Gastrocnemius medialis (tissue), 4 donors: ENCODE measurements at regions not wholly inside any gene's neighbourhood (a gene's known extent, or its start where the extent isn't known, plus 50 kb on each side); places are given as distances from the start of the nearest gene placed in this dataset.

Source experiments
- ATAC-seq, 2 donors: fragments of 150-250 bp; one replicate each; pipeline ENCODE4 v1.9.1; 2016
- DNase-seq, 2 donors: peaks; one replicate each; pipeline ENCODE4 v3.0.0-alpha.2; 2019
- H3K27ac ChIP-seq, 4 donors: fragments of 200-600 bp; sonication (generic); 1 replicate in 1 of 4; 2 replicates in 3 of 4; pipeline ENCODE4 v1.5.1; 2016 to 2018; ENCODE audit warnings: mild to moderate bottlenecking in 2 of 4, moderate library complexity in 1 of 4
- H3K27me3 ChIP-seq, 3 donors: fragments of 200-600 bp; sonication (generic) in 2 of 3; 1 replicate in 1 of 3; 2 replicates in 2 of 3; pipeline versions ENCODE4 v1.5.1 to v1.6.0; 2016 to 2019; ENCODE audit warnings: mild to moderate bottlenecking in 1 of 3, moderate library complexity in 1 of 3
- H3K36me3 ChIP-seq, 2 donors: fragments of 200-600 bp; sonication (generic) in 1 of 2; one replicate each; pipeline ENCODE4 v1.5.1; 2017 to 2018
- H3K4me1 ChIP-seq, 2 donors: fragments of 200-600 bp; sonication (generic) in 1 of 2; one replicate each; pipeline ENCODE4 v1.5.1; 2016 to 2017; ENCODE audit warnings: mild to moderate bottlenecking in 2 of 2
- H3K4me3 ChIP-seq, 4 donors: fragments of 200-600 bp; sonication (generic) in 3 of 4; 1 replicate in 1 of 4; 2 replicates in 3 of 4; pipeline ENCODE4 v1.5.1; 2016 to 2019; ENCODE audit warnings: mild to moderate bottlenecking in 2 of 4
- H3K9me3 ChIP-seq, 3 donors: fragments of 200-600 bp; sonication (generic) in 2 of 3; 1 replicate in 1 of 3; 2 replicates in 2 of 3; pipeline ENCODE4 v1.5.1; 2016 to 2019
- POLR2A ChIP-seq, 2 donors: fragments of 450-650 bp; IDR thresholded peaks; one replicate each; pipeline ENCODE4 v1.6.1; 2017; ENCODE audit warnings: antibody characterized with exemption in 2 of 2, mild to moderate bottlenecking in 2 of 2, moderate library complexity in 2 of 2
- in situ Hi-C, 4 donors: fragments of 200-750 bp; cut with MboI; loops; one replicate each; pipeline versions ENCODE4 v1.15.0 to v1.8.0; 2017; ENCODE audit warnings: low sequenced_read_pairs in 4 of 4
- intact Hi-C: fragments of 100-400 bp; cut with DNase I; formaldehyde crosslinking; loops from one replicate; pipeline ENCODE4 v1.15.1; 2023; ENCODE audit warnings: low total_unique reads
- TF ChIP-seq, protein P1 (sequence below), 5 experiments: fragments of 450-650 bp in 3 of 5; fragments of 200-600 bp in 2 of 5; sonication (generic) in 2 of 5; IDR thresholded peaks in 4 of 5; conservative IDR thresholded peaks in 1 of 5; 1 replicate in 4 of 5; 2 replicates in 1 of 5; pipeline ENCODE4 v1.5.1; 2016 to 2019; ENCODE audit warnings: antibody characterized with exemption in 5 of 5, mild to moderate bottlenecking in 3 of 5, moderate library complexity in 3 of 5

DNA sequence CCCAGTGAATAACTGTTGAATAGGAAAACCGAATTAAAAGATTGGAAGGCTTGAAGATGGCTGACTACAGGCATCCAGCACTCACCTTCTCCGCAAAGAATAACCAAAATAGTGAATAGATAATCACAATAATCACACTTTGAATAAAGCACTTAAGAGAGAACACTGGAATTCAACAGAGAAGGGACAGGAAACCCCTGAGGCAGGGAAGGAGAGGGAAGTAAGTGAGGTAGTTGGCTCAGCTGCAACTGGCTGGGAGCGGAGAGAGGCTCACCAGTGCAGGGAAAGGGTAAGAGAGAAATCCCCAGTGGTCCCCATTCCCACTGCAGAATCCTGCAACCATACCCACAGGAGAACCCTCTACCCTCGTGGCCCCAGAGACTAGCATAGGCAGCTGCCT is 246.6 kb upstream of the NCKAP5 start:
- intact Hi-C loops = no loop called here
- ATAC-seq (no peak), DNase-seq (no peak)
- no peaks in the 10 kb centered on the region for H3K27me3 ChIP-seq
- H3K4me1 ChIP-seq = no peaks in the 10 kb centered on the region
- in situ Hi-C loops = no loop called here
- TF ChIP-seq, protein P1, sequence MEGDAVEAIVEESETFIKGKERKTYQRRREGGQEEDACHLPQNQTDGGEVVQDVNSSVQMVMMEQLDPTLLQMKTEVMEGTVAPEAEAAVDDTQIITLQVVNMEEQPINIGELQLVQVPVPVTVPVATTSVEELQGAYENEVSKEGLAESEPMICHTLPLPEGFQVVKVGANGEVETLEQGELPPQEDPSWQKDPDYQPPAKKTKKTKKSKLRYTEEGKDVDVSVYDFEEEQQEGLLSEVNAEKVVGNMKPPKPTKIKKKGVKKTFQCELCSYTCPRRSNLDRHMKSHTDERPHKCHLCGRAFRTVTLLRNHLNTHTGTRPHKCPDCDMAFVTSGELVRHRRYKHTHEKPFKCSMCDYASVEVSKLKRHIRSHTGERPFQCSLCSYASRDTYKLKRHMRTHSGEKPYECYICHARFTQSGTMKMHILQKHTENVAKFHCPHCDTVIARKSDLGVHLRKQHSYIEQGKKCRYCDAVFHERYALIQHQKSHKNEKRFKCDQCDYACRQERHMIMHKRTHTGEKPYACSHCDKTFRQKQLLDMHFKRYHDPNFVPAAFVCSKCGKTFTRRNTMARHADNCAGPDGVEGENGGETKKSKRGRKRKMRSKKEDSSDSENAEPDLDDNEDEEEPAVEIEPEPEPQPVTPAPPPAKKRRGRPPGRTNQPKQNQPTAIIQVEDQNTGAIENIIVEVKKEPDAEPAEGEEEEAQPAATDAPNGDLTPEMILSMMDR (IDR thresholded peaks at IDR 0.05 in 4 of 5, conservative IDR thresholded peaks at IDR 0.05 in 1 of 5) = no peak
- no peak for TF ChIP-seq POLR2A (IDR thresholded peaks at IDR 0.05)
- H3K27ac ChIP-seq = no peak overlapping the region
- H3K9me3 ChIP-seq = no peaks in the 10 kb centered on the region
- no peak overlapping the region for H3K4me3 ChIP-seq
- no peaks in the 10 kb centered on the region for H3K36me3 ChIP-seq

DNA sequence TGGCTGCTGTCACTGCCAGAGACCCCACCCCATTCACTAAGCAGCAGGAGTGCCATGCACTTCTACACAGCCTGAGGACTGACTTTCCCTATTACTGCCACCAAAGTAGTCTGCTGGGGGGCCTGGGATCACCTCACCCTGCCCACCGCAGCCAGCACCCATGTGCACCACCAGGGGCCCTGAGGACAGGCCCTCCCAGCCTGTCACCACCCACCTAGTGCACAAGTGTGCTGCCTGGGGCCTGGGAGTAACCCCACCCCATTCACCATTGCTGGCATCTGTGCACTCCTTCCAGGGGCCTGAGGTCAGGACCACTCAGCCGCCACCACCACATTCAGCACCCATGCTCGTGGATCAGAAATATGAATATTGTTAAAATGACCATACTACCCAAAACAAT is 247.8 kb upstream of the NCKAP5 start:
- H3K36me3 ChIP-seq = no peaks in the 10 kb centered on the region
- no peak overlapping the region for H3K4me3 ChIP-seq
- in situ Hi-C loops = no loop called here

DNA sequence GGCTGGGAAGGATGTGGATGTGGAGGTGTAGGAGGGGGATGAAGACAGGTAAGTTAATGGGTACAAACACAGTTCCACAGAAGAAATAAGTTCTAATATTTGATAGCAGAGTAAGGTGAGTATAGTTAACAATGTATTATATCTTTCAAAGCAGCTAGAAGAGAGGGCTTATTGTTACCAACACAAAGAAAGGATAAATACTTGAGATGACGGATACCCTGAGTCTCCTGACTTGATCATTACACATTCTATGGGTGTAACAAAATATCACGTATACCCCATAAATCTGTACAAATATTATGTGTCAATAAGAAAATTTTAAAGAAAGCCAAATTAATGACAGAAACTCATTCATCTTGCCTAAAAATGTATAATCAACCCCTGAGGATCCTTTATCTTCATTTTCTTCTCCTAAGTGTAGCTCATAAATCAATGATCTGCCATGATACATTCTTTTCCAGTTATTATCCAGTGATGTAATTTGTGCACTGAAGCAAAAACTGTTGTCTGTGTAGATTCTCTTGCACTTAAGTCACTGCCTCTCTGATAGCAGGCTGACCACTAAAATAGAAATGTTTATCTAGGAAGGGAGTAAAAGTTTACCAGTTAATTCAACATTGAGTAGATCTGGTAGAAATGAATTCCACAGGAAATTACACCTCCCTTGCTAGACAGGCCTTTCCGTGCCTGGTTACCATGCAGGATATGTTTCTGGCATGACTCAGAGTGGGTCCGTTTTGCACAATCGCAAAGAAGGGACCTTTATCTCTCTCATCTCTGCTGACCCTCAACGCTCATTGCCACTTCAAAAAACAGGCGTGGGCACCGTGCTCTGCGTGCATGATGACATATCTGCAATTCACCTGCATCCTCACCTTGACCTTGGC is 249.7 kb upstream of the NCKAP5 start:
- TF ChIP-seq POLR2A (IDR thresholded peaks at IDR 0.05) = no peak
- TF ChIP-seq, protein P1 (IDR thresholded peaks at IDR 0.05 in 4 of 5, conservative IDR thresholded peaks at IDR 0.05 in 1 of 5) = no peak
- DNase-seq = no peak
- no peaks in the 10 kb centered on the region for H3K27me3 ChIP-seq
- H3K4me1 ChIP-seq = no peaks in the 10 kb centered on the region
- no peak for ATAC-seq
- H3K36me3 ChIP-seq = no peaks in the 10 kb centered on the region
- in situ Hi-C loops = no loop called here
- H3K27ac ChIP-seq = no peak overlapping the region
- intact Hi-C loops = no loop called here
- H3K9me3 ChIP-seq = no peaks in the 10 kb centered on the region
- H3K4me3 ChIP-seq = no peak overlapping the region

More for the DNA sequence above, 247.8 kb upstream of the NCKAP5 start:
- no peaks in the 10 kb centered on the region for H3K27me3 ChIP-seq
- no peaks in the 10 kb centered on the region for H3K4me1 ChIP-seq
- H3K27ac ChIP-seq = no peak overlapping the region
- H3K9me3 ChIP-seq = no peaks in the 10 kb centered on the region
- no peak for ATAC-seq
- intact Hi-C loops = no loop called here
- no peak for DNase-seq
- TF ChIP-seq POLR2A (IDR thresholded peaks at IDR 0.05) = no peak

DNA sequence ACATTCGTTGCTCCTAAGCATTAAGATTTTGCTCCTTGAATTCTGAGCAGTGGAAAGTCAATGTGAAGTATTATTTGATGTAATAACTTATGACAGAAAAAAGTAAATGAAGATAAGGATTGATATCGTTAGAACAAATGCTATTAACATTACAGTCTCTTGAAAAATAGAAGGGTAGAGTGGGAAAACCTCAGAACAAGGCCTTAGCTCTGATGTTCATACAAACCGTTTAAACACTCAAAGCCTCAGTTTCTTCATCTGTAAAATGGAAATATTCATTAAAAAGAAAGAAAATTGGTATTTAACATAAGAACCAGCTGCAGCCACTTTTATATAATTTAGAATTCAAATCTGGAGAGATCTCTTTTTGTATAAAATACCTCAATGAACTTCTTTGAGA is 250.4 kb upstream of the NCKAP5 start:
- Histone ChIP-seq H3K36me3 (no peaks in the 10 kb centered on the region), H3K4me1 (no peaks in the 10 kb centered on the region), H3K27me3 (no peaks in the 10 kb centered on the region), H3K4me3 (no peak overlapping the region), H3K9me3 (no peaks in the 10 kb centered on the region), H3K27ac (no peak overlapping the region)
- intact Hi-C loops = no loop called here
- in situ Hi-C loops = no loop called here
- DNase-seq (no peak), ATAC-seq (no peak)
- TF ChIP-seq, protein P1 (IDR thresholded peaks at IDR 0.05 in 4 of 5, conservative IDR thresholded peaks at IDR 0.05 in 1 of 5) = no peak
- TF ChIP-seq POLR2A (IDR thresholded peaks at IDR 0.05) = no peak

DNA sequence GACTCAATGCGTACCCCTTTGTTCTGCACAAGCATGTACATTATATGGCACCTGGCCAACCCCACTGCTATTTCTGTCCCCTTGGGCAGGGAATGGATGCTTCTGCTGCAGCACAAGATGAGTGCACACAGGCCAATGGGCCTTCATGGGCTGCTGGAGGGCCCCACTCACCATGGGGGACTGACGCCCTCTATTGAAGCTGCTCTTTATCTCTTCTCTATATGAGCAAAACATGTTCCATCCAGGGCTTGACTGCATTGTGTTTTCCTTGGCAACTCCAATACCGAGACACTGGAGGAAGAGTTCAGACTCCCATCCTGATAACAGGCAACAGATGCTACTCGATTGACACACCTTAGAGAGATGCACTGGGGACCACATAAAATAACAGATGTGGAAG is 251.6 kb upstream of the NCKAP5 start:
- Histone ChIP-seq H3K36me3 (no peaks in the 10 kb centered on the region), H3K9me3 (no peaks in the 10 kb centered on the region), H3K4me3 (no peak overlapping the region), H3K27me3 (no peaks in the 10 kb centered on the region), H3K4me1 (no peaks in the 10 kb centered on the region), H3K27ac (no peak overlapping the region)
- no peak for TF ChIP-seq POLR2A (IDR thresholded peaks at IDR 0.05)
- TF ChIP-seq, protein P1 (IDR thresholded peaks at IDR 0.05 in 4 of 5, conservative IDR thresholded peaks at IDR 0.05 in 1 of 5) = no peak
- no peak for ATAC-seq
- in situ Hi-C loops = no loop called here
- intact Hi-C loops = no loop called here
- no peak for DNase-seq
